GM10266 (cell line): ENCODE measurements at regions not wholly inside any gene's neighbourhood (a gene's known extent, or its start where the extent isn't known, plus 50 kb on each side); places are given as distances from the start of the nearest gene placed in this dataset.

ENCODE experiments used
- DNase-seq: peaks from one replicate; pipeline ENCODE4 v3.0.0; 2012; ENCODE audit errors: extremely low spot score
- CTCF ChIP-seq: IDR thresholded peaks from 2 replicates; pipeline ENCODE4 v1.5.1; 2012; ENCODE audit warnings: mild to moderate bottlenecking, low read depth; ENCODE audit not compliant: control insufficient read depth, insufficient read depth; ENCODE audit errors: missing control alignments

- no peak for TF ChIP-seq CTCF
- peak; percentile 47 for DNase-seq
Observed at GRCh38 chr12:93094988-93095737, 166.1 kb upstream of the EEA1 start.

- TF ChIP-seq CTCF = no peak
- no peak for DNase-seq
Observed at GRCh38 chr12:93097417-93097816, 168.3 kb upstream of the EEA1 start.

GRCh38 chr12:93098077-93098476, 169.0 kb upstream of the EEA1 start:
- DNase-seq = peak; percentile 23
- peak; percentile 48 for TF ChIP-seq CTCF

GRCh38 chr12:93099792-93100191, 170.7 kb upstream of the EEA1 start:
- DNase-seq = no peak

GRCh38 chr12:93100610-93101009, 171.5 kb upstream of the EEA1 start:
- no peak for TF ChIP-seq CTCF
- no peak for DNase-seq

More at GRCh38 chr12:93099792-93100191, 170.7 kb upstream of the EEA1 start:
- no peak for TF ChIP-seq CTCF

GRCh38 chr12:93101367-93101766, 172.3 kb upstream of the EEA1 start:
- DNase-seq = no peak
- TF ChIP-seq CTCF = no peak

GRCh38 chr12:93102312-93102711, 173.2 kb upstream of the EEA1 start:
- TF ChIP-seq CTCF = no peak
- no peak for DNase-seq
